Breast epithelium (tissue), 4 donors: ENCODE measurements at regions not wholly inside any gene's neighbourhood (a gene's known extent, or its start where the extent isn't known, plus 50 kb on each side); places are given as distances from the start of the nearest gene placed in this dataset.
"Not testable (repeated sequence)": the region's sequence is repeated elsewhere in the genome, so short reads cannot be mapped to it uniquely, and the experiment has no call there.

Source experiments
- DNase-seq, 2 donors: peaks; one replicate each; pipeline ENCODE4 v3.0.0-alpha.2; 2019; ENCODE audit warnings: low spot score in 2 of 2
- H3K27ac ChIP-seq, 2 donors: fragments of 200-600 bp; sonication (generic) in 1 of 2; one replicate each; pipeline ENCODE4 v1.5.1; 2016 to 2019; ENCODE audit warnings: mild to moderate bottlenecking in 1 of 2
- H3K27me3 ChIP-seq, 2 donors: fragments of 200-600 bp; sonication (generic) in 1 of 2; one replicate each; pipeline versions ENCODE4 v1.5.1 to v1.6.0; 2017 to 2019; ENCODE audit warnings: control low read depth in 1 of 2, mild to moderate bottlenecking in 1 of 2
- H3K36me3 ChIP-seq: fragments of 200-600 bp; one replicate; pipeline ENCODE4 v1.5.1; 2019
- H3K4me1 ChIP-seq, 2 donors: fragments of 200-600 bp; sonication (generic); one replicate each; pipeline ENCODE4 v1.5.1; 2016 to 2019; ENCODE audit warnings: control low read depth in 1 of 2
- H3K4me3 ChIP-seq, 3 donors: fragments of 200-600 bp; sonication (generic); 1 replicate in 2 of 3; 2 replicates in 1 of 3; pipeline ENCODE4 v1.5.1; 2016 to 2019; ENCODE audit warnings: mild to moderate bottlenecking in 3 of 3, moderate library complexity in 2 of 3
- H3K9me3 ChIP-seq, 2 donors: fragments of 200-600 bp; sonication (generic) in 1 of 2; one replicate each; pipeline ENCODE4 v1.5.1; 2016 to 2019; ENCODE audit warnings: control low read depth in 1 of 2
- CTCF ChIP-seq, 3 donors: fragments of 450-650 bp; IDR thresholded peaks; one replicate each; pipeline ENCODE4 v1.5.1; 2016 to 2017; ENCODE audit warnings: antibody characterized with exemption in 3 of 3, mild to moderate bottlenecking in 3 of 3, moderate library complexity in 3 of 3
- POLR2A ChIP-seq: fragments of 450-650 bp; IDR thresholded peaks from one replicate; pipeline ENCODE4 v1.6.1; 2016; ENCODE audit warnings: antibody characterized with exemption, mild to moderate bottlenecking, moderate library complexity
- POLR2AphosphoS5 ChIP-seq, 3 donors: sonication (generic); formaldehyde crosslinking; IDR thresholded peaks; one replicate each; pipeline ENCODE4 v1.6.1; 2017; ENCODE audit warnings: antibody characterized with exemption in 3 of 3
- intact Hi-C: fragments of 100-400 bp; cut with DNase I; formaldehyde crosslinking; loops from one replicate; pipeline ENCODE4 v1.15.1; 2023; ENCODE audit warnings: low total_unique reads

GRCh38 chr5:71783891-71784290 is 64.8 kb downstream of the CARTPT start:
- H3K27ac ChIP-seq, result no peak overlapping the region

GRCh38 chr5:71786337-71787055 is 67.4 kb downstream of the CARTPT start:
- no peaks in the 10 kb centered on the region for H3K36me3 ChIP-seq
- H3K27me3 ChIP-seq, result no peaks in the 10 kb centered on the region
- no peak overlapping the region for H3K4me3 ChIP-seq
- no peak for DNase-seq
- TF ChIP-seq POLR2A, result no peak
- no peak for TF ChIP-seq CTCF (IDR thresholded peaks at IDR 0.05)
- TF ChIP-seq POLR2AphosphoS5 (IDR thresholded peaks at IDR 0.05), result no peak
- H3K4me1 ChIP-seq, result no peaks in the 10 kb centered on the region
- peaks cover 0 to 3% of the 10 kb centered on the region in 2 donors for H3K9me3 ChIP-seq
- intact Hi-C loops, result loop anchor here (10.0 kb wide), 1 partner anchor 528 kb away; no protein-coding TSS in a partner anchor
- H3K27ac ChIP-seq, result no peak overlapping the region

More at GRCh38 chr5:71783891-71784290, 64.8 kb downstream of the CARTPT start:
- H3K27me3 ChIP-seq, result no peaks in the 10 kb centered on the region
- H3K36me3 ChIP-seq, result no peaks in the 10 kb centered on the region
- TF ChIP-seq POLR2AphosphoS5 (IDR thresholded peaks at IDR 0.05) (no peak), CTCF (IDR thresholded peaks at IDR 0.05) (no peak), POLR2A (no peak)
- no peak overlapping the region for H3K4me3 ChIP-seq
- intact Hi-C loops, result loop anchor here (10.0 kb wide), 1 partner anchor 531 kb away; no protein-coding TSS in a partner anchor
- no peaks in the 10 kb centered on the region for H3K4me1 ChIP-seq
- no peaks in the 10 kb centered on the region for H3K9me3 ChIP-seq
- no peak for DNase-seq

GRCh38 chr5:71788794-71789193 is 69.7 kb downstream of the CARTPT start:
- no peaks in the 10 kb centered on the region for H3K4me1 ChIP-seq
- no peak overlapping the region for H3K4me3 ChIP-seq
- no peaks in the 10 kb centered on the region for H3K27me3 ChIP-seq
- intact Hi-C loops, result loop anchor here (10.0 kb wide), 1 partner anchor 526 kb away; no protein-coding TSS in a partner anchor
- no peak overlapping the region for H3K27ac ChIP-seq
- DNase-seq, result no peak
- peaks cover 5 to 9% of the 10 kb centered on the region in 2 donors for H3K9me3 ChIP-seq
- H3K36me3 ChIP-seq, result no peaks in the 10 kb centered on the region
- no peak for TF ChIP-seq CTCF (IDR thresholded peaks at IDR 0.05)
- TF ChIP-seq POLR2A, result no peak
- TF ChIP-seq POLR2AphosphoS5 (IDR thresholded peaks at IDR 0.05), result no peak

GRCh38 chr5:71789746-71790145 is 70.7 kb downstream of the CARTPT start:
- peaks cover 15 to 19% of the 10 kb centered on the region in 2 donors for H3K9me3 ChIP-seq
- H3K27me3 ChIP-seq, result no peaks in the 10 kb centered on the region
- no peak overlapping the region for H3K4me3 ChIP-seq
- no peaks in the 10 kb centered on the region for H3K36me3 ChIP-seq
- TF ChIP-seq POLR2AphosphoS5 (IDR thresholded peaks at IDR 0.05), result no peak
- TF ChIP-seq POLR2A, result no peak
- TF ChIP-seq CTCF (IDR thresholded peaks at IDR 0.05), result no peak
- no peak overlapping the region for H3K27ac ChIP-seq
- intact Hi-C loops, result loop anchor here (10.0 kb wide), 1 partner anchor 525 kb away; no protein-coding TSS in a partner anchor
- no peaks in the 10 kb centered on the region for H3K4me1 ChIP-seq
- DNase-seq, result no peak

- Histone ChIP-seq H3K36me3 (no peaks in the 10 kb centered on the region), H3K4me1 (no peaks in the 10 kb centered on the region), H3K27me3 (no peaks in the 10 kb centered on the region), H3K4me3 (no peak overlapping the region), H3K9me3 (peaks cover 18 to 25% of the 10 kb centered on the region in 2 donors), H3K27ac (no peak overlapping the region)
- TF ChIP-seq POLR2A (no peak), POLR2AphosphoS5 (IDR thresholded peaks at IDR 0.05) (no peak), CTCF (IDR thresholded peaks at IDR 0.05) (no peak)
- DNase-seq, result no peak
- intact Hi-C loops, result no loop called here
These were observed 71.4 kb downstream of the CARTPT start for GRCh38 chr5:71790433-71790832.

GRCh38 chr5:71792041-71792440 is 73.0 kb downstream of the CARTPT start:
- intact Hi-C loops, H3K4me1 ChIP-seq, H3K36me3 ChIP-seq, H3K27ac ChIP-seq, H3K4me3 ChIP-seq, DNase-seq, H3K27me3 ChIP-seq: not testable (repeated sequence)
- H3K9me3 ChIP-seq, result peaks cover 18 to 25% of the 10 kb centered on the region in 2 donors
